ENCODE measurements at regions not wholly inside any gene's neighbourhood (a gene's known extent, or its start where the extent isn't known, plus 50 kb on each side); places are given as distances from the start of the nearest gene placed in this dataset.

GRCh38 chr2:194253528-194254259 lies 1403.3 kb upstream of the SLC39A10 start:
- DNase-seq (ENCODE audit: low read depth in 4 of 4, low spot score in 3 of 4) = no peak

GRCh38 chr2:194252127-194252526 lies 1404.9 kb upstream of the SLC39A10 start:
- DNase-seq (ENCODE audit: low read depth in 4 of 4, low spot score in 3 of 4) = no peak

- no peak for DNase-seq (ENCODE audit: low read depth in 4 of 4, low spot score in 3 of 4)
Observed at GRCh38 chr2:194232600-194232999, 1424.4 kb upstream of the SLC39A10 start.

- DNase-seq (ENCODE audit: low read depth in 4 of 4, low spot score in 3 of 4) = no peak
Observed at GRCh38 chr2:194223218-194223617, 1433.8 kb upstream of the SLC39A10 start.

GRCh38 chr2:194214192-194214591 lies 1442.8 kb upstream of the SLC39A10 start:
- DNase-seq (ENCODE audit: low read depth in 4 of 4, low spot score in 3 of 4) = no peak

GRCh38 chr2:194205568-194206227 lies 1451.3 kb upstream of the SLC39A10 start:
- DNase-seq (ENCODE audit: low read depth in 4 of 4, low spot score in 3 of 4) = no peak

GRCh38 chr2:194203898-194204297 lies 1453.1 kb upstream of the SLC39A10 start:
- DNase-seq (ENCODE audit: low read depth in 4 of 4, low spot score in 3 of 4) = no peak

- no peak for DNase-seq (ENCODE audit: low read depth in 4 of 4, low spot score in 3 of 4)
Observed at GRCh38 chr2:194182888-194183287, 1474.1 kb upstream of the SLC39A10 start.

- DNase-seq (ENCODE audit: low read depth in 4 of 4, low spot score in 3 of 4) = no peak
Observed at GRCh38 chr2:194176134-194176533, 1480.9 kb upstream of the SLC39A10 start.

GRCh38 chr2:194166818-194167217 lies 1490.2 kb upstream of the SLC39A10 start:
- DNase-seq (ENCODE audit: low read depth in 4 of 4, low spot score in 3 of 4) = peak in 1 of 4 donors; percentile 3

- no peak for DNase-seq (ENCODE audit: low read depth in 4 of 4, low spot score in 3 of 4)
Observed at GRCh38 chr2:194155431-194155830, 1501.6 kb upstream of the SLC39A10 start.

GRCh38 chr2:194151231-194151630 lies 1505.8 kb upstream of the SLC39A10 start:
- DNase-seq (ENCODE audit: low read depth in 4 of 4, low spot score in 3 of 4) = no peak

- no peak for DNase-seq (ENCODE audit: low read depth in 4 of 4, low spot score in 3 of 4)
Observed at GRCh38 chr2:194135463-194135862, 1521.6 kb upstream of the SLC39A10 start.

GRCh38 chr2:194128810-194129209 lies 1528.2 kb upstream of the SLC39A10 start:
- no peak for DNase-seq (ENCODE audit: low read depth in 4 of 4, low spot score in 3 of 4)

- DNase-seq (ENCODE audit: low read depth in 4 of 4, low spot score in 3 of 4) = no peak
Observed at GRCh38 chr2:194126418-194126817, 1530.6 kb upstream of the SLC39A10 start.

- DNase-seq (ENCODE audit: low read depth in 4 of 4, low spot score in 3 of 4) = no peak
Observed at GRCh38 chr2:194116861-194117260, 1540.2 kb upstream of the SLC39A10 start.

GRCh38 chr2:194105358-194105757 lies 1551.7 kb upstream of the SLC39A10 start:
- DNase-seq (ENCODE audit: low read depth in 4 of 4, low spot score in 3 of 4) = no peak

- no peak for DNase-seq (ENCODE audit: low read depth in 4 of 4, low spot score in 3 of 4)
Observed at GRCh38 chr2:194104687-194105086, 1552.3 kb upstream of the SLC39A10 start.

- DNase-seq (ENCODE audit: low read depth in 4 of 4, low spot score in 3 of 4) = no peak
Observed at GRCh38 chr2:194103941-194104659, 1552.9 kb upstream of the SLC39A10 start.

- DNase-seq (ENCODE audit: low read depth in 4 of 4, low spot score in 3 of 4) = no peak
Observed at GRCh38 chr2:194102546-194102945, 1554.5 kb upstream of the SLC39A10 start.

- no peak for DNase-seq (ENCODE audit: low read depth in 4 of 4, low spot score in 3 of 4)
Observed at GRCh38 chr2:194100201-194100600, 1556.8 kb upstream of the SLC39A10 start.

GRCh38 chr2:194096402-194096801 lies 1560.6 kb upstream of the SLC39A10 start:
- DNase-seq (ENCODE audit: low read depth in 4 of 4, low spot score in 3 of 4) = no peak
